Fibroblast of lung (primary cell): ENCODE measurements at regions not wholly inside any gene's neighbourhood (a gene's known extent, or its start where the extent isn't known, plus 50 kb on each side); places are given as distances from the start of the nearest gene placed in this dataset.

Experiments used
- EZH2 ChIP-seq: IDR thresholded peaks from 2 replicates; pipeline ENCODE4 v1.5.1; 2012; ENCODE audit warnings: low read length, control low read depth, mild to moderate bottlenecking; ENCODE audit errors: missing control alignments
- TF ChIP-seq, protein P1 (sequence below), 2 donors: IDR thresholded peaks in 1 of 2; conservative IDR thresholded peaks in 1 of 2; 1 replicate in 1 of 2; 2 replicates in 1 of 2; pipeline ENCODE4 v1.5.1; 2011 to 2012; ENCODE audit warnings: low read length in 2 of 2, control low read depth in 1 of 2, inconsistent platforms in 1 of 2, low read depth in 1 of 2, mild to moderate bottlenecking in 1 of 2

DNA sequence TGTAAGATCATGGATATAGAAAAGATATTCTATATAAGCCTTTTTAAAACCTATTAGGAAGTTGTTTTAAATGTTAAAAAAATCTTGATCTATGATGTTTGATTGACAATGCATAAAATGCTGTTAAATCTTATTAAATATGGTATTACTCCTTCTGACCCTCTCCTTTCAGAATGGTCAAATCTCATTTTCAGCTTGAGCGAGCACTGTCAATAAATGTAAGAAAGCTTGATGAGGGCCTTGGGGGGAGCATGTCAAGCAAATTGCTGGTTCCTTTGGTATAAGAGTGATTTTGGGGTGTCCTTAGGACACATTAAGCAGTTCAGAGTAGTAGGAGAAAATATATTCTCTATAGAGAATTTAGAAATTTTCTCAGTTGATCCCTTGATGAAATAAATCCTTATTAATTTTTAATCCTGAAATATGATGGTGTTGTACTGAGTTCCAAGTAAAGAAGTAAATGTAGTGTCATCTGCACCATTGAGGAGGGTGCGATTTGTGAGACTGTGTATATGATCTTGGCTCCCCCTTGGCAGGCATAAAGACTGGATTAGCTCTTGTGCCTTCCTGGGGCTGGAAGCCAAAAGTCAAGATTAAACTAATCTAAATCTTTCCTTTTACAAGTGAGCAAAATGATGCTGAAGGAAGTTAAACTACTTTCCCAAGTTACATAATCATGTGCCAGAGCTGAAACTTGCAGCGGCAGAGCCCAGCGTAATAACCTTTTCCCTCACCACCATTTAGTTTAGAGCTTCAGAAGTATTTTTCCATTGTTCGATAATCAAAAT is 82.6 kb upstream of the ANK2 start:
- TF ChIP-seq EZH2 = no peak
- TF ChIP-seq, protein P1, sequence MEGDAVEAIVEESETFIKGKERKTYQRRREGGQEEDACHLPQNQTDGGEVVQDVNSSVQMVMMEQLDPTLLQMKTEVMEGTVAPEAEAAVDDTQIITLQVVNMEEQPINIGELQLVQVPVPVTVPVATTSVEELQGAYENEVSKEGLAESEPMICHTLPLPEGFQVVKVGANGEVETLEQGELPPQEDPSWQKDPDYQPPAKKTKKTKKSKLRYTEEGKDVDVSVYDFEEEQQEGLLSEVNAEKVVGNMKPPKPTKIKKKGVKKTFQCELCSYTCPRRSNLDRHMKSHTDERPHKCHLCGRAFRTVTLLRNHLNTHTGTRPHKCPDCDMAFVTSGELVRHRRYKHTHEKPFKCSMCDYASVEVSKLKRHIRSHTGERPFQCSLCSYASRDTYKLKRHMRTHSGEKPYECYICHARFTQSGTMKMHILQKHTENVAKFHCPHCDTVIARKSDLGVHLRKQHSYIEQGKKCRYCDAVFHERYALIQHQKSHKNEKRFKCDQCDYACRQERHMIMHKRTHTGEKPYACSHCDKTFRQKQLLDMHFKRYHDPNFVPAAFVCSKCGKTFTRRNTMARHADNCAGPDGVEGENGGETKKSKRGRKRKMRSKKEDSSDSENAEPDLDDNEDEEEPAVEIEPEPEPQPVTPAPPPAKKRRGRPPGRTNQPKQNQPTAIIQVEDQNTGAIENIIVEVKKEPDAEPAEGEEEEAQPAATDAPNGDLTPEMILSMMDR (conservative IDR thresholded peaks at IDR 0.05 in 1 of 2, IDR thresholded peaks at IDR 0.05 in 1 of 2; ENCODE audit: low read depth in 1 of 2, low read length in 2 of 2) = no peak
